ENCODE measurements at regions not wholly inside any gene's neighbourhood (a gene's known extent, or its start where the extent isn't known, plus 50 kb on each side); places are given as distances from the start of the nearest gene placed in this dataset.

- Histone ChIP-seq H2AFZ (ENCODE audit: low read length) (0 out of 2 replicates have a peak overlapping the region, but pooled peaks have one; percentile 32), H2BK20ac (ENCODE audit: low read length) (no peak overlapping the region), H3K4me3 (ENCODE audit: extremely low read depth in 1 of 4, insufficient read depth in 2 of 4, low read depth in 3 of 4, low read length in 4 of 4) (no peak overlapping the region), H2AK5ac (ENCODE audit: low read depth, low read length) (no peak overlapping the region), H2BK5ac (ENCODE audit: low read depth, low read length) (no peak overlapping the region), H3K18ac (ENCODE audit: extremely low read depth, low read length) (no peak overlapping the region), H3K56ac (replicated peaks; ENCODE audit: insufficient read length, low read depth, low read length) (no peak overlapping the region), H3K36me3 (ENCODE audit: control insufficient read depth in 2 of 4, insufficient read depth in 4 of 4, low read length in 3 of 4) (no peaks in the 10 kb centered on the region), H3K27ac (ENCODE audit: low read depth, low read length) (no peak overlapping the region), H3K23me2 (ENCODE audit: low read depth, low read length) (no peaks in the 10 kb centered on the region), H2BK15ac (ENCODE audit: low read length) (no peak overlapping the region), H3K27me3 (replicated peaks in 1 of 4; ENCODE audit: control insufficient read depth in 3 of 4, extremely low read depth in 1 of 4, insufficient read depth in 3 of 4, low read length in 3 of 4) (no peaks in the 10 kb centered on the region), H3K9me3 (ENCODE audit: insufficient read depth in 2 of 2, low read depth in 1 of 2, low read length in 1 of 2) (no peaks in the 10 kb centered on the region), H3K4ac (replicated peaks; ENCODE audit: insufficient read length, low read depth, low read length) (no peak overlapping the region), H3K9ac (replicated peaks in 1 of 4; ENCODE audit: extremely low read depth in 1 of 4, low read depth in 3 of 4, low read length in 3 of 4) (no peak overlapping the region), H4K5ac (ENCODE audit: insufficient read length, low read depth, low read length) (no peak overlapping the region), H3K79me2 (ENCODE audit: control insufficient read depth in 1 of 2, insufficient read depth in 2 of 2, low read length in 2 of 2) (no peaks in the 10 kb centered on the region), H2BK12ac (ENCODE audit: low read depth, low read length) (no peak overlapping the region), H4K20me1 (replicated peaks in 1 of 2; ENCODE audit: control insufficient read depth in 1 of 2, insufficient read depth in 2 of 2, low read length in 2 of 2) (no peaks in the 10 kb centered on the region), H4K91ac (replicated peaks; ENCODE audit: insufficient read length, low read length) (no peak overlapping the region), H3K4me2 (ENCODE audit: insufficient read depth in 1 of 2, low read depth in 2 of 2, low read length in 2 of 2) (no peak overlapping the region), H3K14ac (ENCODE audit: insufficient read length) (no peak overlapping the region), H2BK120ac (replicated peaks; ENCODE audit: low read depth, low read length) (no peak overlapping the region), H4K8ac (ENCODE audit: extremely low read depth, insufficient read depth, low read length) (no peak overlapping the region), H3K79me1 (ENCODE audit: low read depth, low read length) (no peaks in the 10 kb centered on the region), H3K4me1 (replicated peaks in 1 of 4; ENCODE audit: control insufficient read depth in 3 of 4, insufficient read depth in 4 of 4, low read length in 3 of 4) (no peaks in the 10 kb centered on the region; a peak in 1 of 7 replicates), H3K23ac (ENCODE audit: insufficient read length) (no peak overlapping the region)
- POLR2A ChIA-PET (ENCODE audit: partially characterized antibody), result no interaction called here
- FAIRE-seq (no peak), DNase-seq (ENCODE audit: low read depth in 1 of 2, low spot score in 2 of 2) (no peak)
- TF ChIP-seq EZH2 (IDR thresholded peaks at IDR 0.05; ENCODE audit: low read depth, low read length, severe bottlenecking), result no peak
- TF ChIP-seq ATF3 (IDR thresholded peaks at IDR 0.05; ENCODE audit: insufficient read depth, low read depth, low read length), result no peak
- TF ChIP-seq YY1 (IDR thresholded peaks at IDR 0.05; ENCODE audit: low read depth, low read length), result no peak
- no peak for TF ChIP-seq NRF1 (IDR thresholded peaks at IDR 0.05; ENCODE audit: low read depth, low read length)
- TF ChIP-seq CEBPB (IDR thresholded peaks at IDR 0.05; ENCODE audit: low read depth, low read length), result no peak
- no peak for TF ChIP-seq CHD2 (IDR thresholded peaks at IDR 0.05; ENCODE audit: low read length)
- TF ChIP-seq ASH2L (IDR thresholded peaks at IDR 0.05; ENCODE audit: low read length), result no peak
- CTCF ChIA-PET (ENCODE audit: partially characterized antibody), result interaction anchor here (0.6 to 0.9 kb wide), 2 partner anchors 21 to 181 kb away, joined by 3 to 4 read pairs; no protein-coding TSS in a partner anchor
- 100% methylated on average over 1 of the region's 1 CpG; no CpG with 5 or more reads in 1 of the 2 experiments for WGBS, 2 experiments (ENCODE audit: extremely low coverage in 1 of 2, insufficient coverage in 1 of 2, insufficient read length in 1 of 2, insufficient replicate concordance in 2 of 2, low coverage in 1 of 2, low lambda C conversion rate in 2 of 2, missing lambda C conversion rate in 1 of 2)
Measured at GRCh38 chr1:218953386-218953785, 220.3 kb upstream of the LYPLAL1 start.
